ENCODE measurements at regions not wholly inside any gene's neighbourhood (a gene's known extent, or its start where the extent isn't known, plus 50 kb on each side); places are given as distances from the start of the nearest gene placed in this dataset.

DNA sequence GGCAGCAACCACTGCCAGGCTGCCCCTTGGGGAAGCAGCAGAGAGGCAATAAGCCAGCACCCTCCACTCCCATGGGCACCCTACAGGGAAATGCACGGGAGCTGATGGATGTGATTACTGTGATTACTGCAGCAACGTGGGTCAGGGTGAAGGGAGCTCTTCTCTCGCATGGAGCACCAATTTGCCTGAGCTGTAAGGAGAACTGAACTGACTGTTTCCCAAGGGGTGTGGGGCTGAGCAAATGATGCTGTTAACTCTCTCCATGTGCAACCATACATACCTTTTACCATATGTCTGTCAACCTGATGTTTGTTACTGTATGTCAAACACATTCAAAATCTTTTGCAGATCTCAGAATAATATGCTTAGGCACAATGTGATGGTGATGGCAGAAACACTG is 680.6 kb downstream of the SQOR start:
- H3K27me3 Mint-ChIP-seq, result no peaks in the 10 kb centered on the region

DNA sequence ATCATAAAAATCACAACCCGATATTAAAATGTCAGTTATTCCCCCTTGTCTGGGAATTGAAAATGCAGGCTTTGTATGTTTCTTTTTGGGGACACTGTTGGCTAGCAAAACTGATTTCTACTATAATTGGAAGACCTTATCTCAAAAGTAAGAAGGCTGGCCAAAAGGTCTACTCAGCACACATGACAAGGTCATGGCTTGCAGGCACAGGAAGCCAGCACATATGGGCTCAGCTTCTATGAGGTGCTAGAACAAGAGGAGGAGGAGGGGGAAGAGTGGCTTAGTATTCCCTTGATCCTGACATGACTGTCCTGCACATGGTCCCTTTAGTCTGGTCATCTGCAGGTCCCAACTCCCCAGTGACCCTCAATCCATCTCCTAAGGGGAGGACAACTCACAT is 681.2 kb downstream of the SQOR start:
- H3K27ac Mint-ChIP-seq, result no peak overlapping the region
- H3K4me3 Mint-ChIP-seq, result no peak overlapping the region
- no peaks in the 10 kb centered on the region for H3K36me3 Mint-ChIP-seq (ENCODE audit: low read depth)
- H3K9me3 Mint-ChIP-seq, result no peaks in the 10 kb centered on the region
- H3K27me3 Mint-ChIP-seq, result peaks cover 3% of the 10 kb centered on the region
- no peaks in the 10 kb centered on the region for H3K4me1 Mint-ChIP-seq (ENCODE audit: low read depth)

More for the DNA sequence above, 680.6 kb downstream of the SQOR start:
- Mint-ChIP-seq H3K4me3 (no peak overlapping the region), H3K4me1 (ENCODE audit: low read depth) (no peaks in the 10 kb centered on the region), H3K27ac (no peak overlapping the region), H3K9me3 (no peaks in the 10 kb centered on the region), H3K36me3 (ENCODE audit: low read depth) (no peaks in the 10 kb centered on the region)

- Mint-ChIP-seq H3K27me3 (peaks cover 3% of the 10 kb centered on the region), H3K4me1 (ENCODE audit: low read depth) (no peaks in the 10 kb centered on the region), H3K27ac (no peak overlapping the region), H3K36me3 (ENCODE audit: low read depth) (no peaks in the 10 kb centered on the region), H3K4me3 (no peak overlapping the region), H3K9me3 (no peaks in the 10 kb centered on the region)
Observed at GRCh38 chr15:46317029-46317428, 682.2 kb downstream of the SQOR start.

GRCh38 chr15:46322753-46323152 is 687.9 kb downstream of the SQOR start:
- H3K4me1 Mint-ChIP-seq (ENCODE audit: low read depth), result no peaks in the 10 kb centered on the region
- H3K27me3 Mint-ChIP-seq, result peaks cover 3% of the 10 kb centered on the region
- no peaks in the 10 kb centered on the region for H3K9me3 Mint-ChIP-seq
- no peak overlapping the region for H3K4me3 Mint-ChIP-seq
- H3K36me3 Mint-ChIP-seq (ENCODE audit: low read depth), result no peaks in the 10 kb centered on the region
- H3K27ac Mint-ChIP-seq, result no peak overlapping the region

DNA sequence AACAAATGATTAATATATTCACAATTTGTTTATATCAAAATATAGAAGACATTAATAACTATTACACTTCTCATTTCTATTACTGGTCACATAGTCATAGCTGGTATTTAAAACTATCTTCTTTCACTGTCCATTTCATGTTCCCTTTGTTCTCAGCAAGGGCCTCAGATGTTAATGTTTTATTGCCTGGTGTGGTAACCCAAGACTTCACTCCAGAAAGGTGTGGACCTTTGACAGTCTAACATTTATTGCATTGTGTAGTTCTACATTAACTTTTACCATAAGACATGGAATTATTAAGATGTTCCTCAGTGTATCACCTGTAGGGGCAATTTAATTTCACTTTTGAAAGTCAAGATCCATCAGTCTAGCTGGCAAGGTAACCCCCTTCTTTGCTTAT is 691.3 kb downstream of the SQOR start:
- no peak overlapping the region for H3K4me3 Mint-ChIP-seq
- H3K36me3 Mint-ChIP-seq (ENCODE audit: low read depth), result no peaks in the 10 kb centered on the region
- H3K27me3 Mint-ChIP-seq, result peaks cover 6% of the 10 kb centered on the region
- H3K4me1 Mint-ChIP-seq (ENCODE audit: low read depth), result no peaks in the 10 kb centered on the region
- no peak overlapping the region for H3K27ac Mint-ChIP-seq
- peaks cover 8% of the 10 kb centered on the region for H3K9me3 Mint-ChIP-seq

GRCh38 chr15:46328821-46329220 is 694.0 kb downstream of the SQOR start:
- Mint-ChIP-seq H3K9me3 (peaks cover 8% of the 10 kb centered on the region), H3K27me3 (peaks cover 6% of the 10 kb centered on the region), H3K27ac (no peak overlapping the region), H3K36me3 (ENCODE audit: low read depth) (no peaks in the 10 kb centered on the region), H3K4me3 (no peak overlapping the region), H3K4me1 (ENCODE audit: low read depth) (no peaks in the 10 kb centered on the region)

- peaks cover 6% of the 10 kb centered on the region for H3K27me3 Mint-ChIP-seq
- no peak overlapping the region for H3K27ac Mint-ChIP-seq
- H3K4me1 Mint-ChIP-seq (ENCODE audit: low read depth), result no peaks in the 10 kb centered on the region
- H3K4me3 Mint-ChIP-seq, result no peak overlapping the region
- no peaks in the 10 kb centered on the region for H3K36me3 Mint-ChIP-seq (ENCODE audit: low read depth)
- peaks cover 8% of the 10 kb centered on the region for H3K9me3 Mint-ChIP-seq
Observed at GRCh38 chr15:46329876-46330275, 695.0 kb downstream of the SQOR start.

DNA sequence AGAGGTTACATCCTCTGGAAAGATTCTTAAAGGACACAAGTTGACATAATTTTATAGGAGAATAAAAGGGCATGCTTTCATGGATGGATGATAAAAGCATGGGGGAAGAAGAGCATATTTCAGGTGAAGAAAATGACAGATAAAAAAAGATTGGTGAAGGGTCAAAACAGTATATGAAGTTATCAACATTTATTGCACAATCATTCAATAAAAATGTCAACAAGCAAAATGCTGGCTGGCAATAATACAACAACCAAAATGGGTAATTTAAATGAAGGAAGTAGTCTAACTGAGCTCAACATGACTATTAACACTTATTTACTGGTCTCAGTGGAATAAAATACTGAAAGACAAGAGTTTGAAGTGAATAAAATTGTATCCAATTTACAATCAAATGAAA is 696.7 kb downstream of the SQOR start:
- H3K9me3 Mint-ChIP-seq, result peaks cover 8% of the 10 kb centered on the region
- no peaks in the 10 kb centered on the region for H3K36me3 Mint-ChIP-seq (ENCODE audit: low read depth)
- H3K27ac Mint-ChIP-seq, result no peak overlapping the region
- no peak overlapping the region for H3K4me3 Mint-ChIP-seq
- H3K27me3 Mint-ChIP-seq, result peaks cover 6% of the 10 kb centered on the region
- no peaks in the 10 kb centered on the region for H3K4me1 Mint-ChIP-seq (ENCODE audit: low read depth)

DNA sequence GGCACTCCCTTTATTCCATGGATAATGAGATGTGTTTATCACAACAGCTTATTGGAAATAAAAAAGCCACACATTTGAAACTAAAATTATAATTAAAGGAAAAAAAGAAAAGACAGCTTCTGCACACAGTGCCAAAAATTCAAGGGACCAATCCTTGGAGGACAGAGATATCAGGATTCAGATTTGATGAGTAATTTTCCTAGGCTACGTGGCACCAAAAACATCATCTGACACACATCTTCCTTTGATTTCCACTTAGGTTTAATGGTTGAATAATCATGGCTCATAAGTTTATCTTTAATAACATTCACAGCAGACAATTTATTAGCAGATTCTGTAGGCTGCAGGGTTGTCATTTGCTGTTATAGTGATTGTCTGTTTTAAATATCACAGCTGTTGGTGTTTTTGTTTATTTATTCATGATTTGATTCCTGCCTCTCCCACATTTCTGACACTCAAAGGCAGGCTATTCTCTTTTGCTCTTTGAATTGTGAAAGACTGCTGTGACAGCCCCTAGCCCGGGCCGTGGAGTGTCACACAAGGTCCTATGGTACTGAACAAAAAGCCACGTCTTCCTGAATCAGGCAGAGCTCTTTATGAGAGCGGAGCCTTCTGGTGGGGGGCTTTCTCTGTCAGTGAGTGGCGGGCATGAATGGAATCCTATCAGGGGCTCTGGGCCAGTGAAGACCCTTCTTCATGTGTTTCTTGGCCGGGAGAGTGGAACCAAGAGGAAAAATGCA is 708.5 kb downstream of the SQOR start:
- Mint-ChIP-seq H3K9me3 (no peaks in the 10 kb centered on the region), H3K4me1 (ENCODE audit: low read depth) (no peaks in the 10 kb centered on the region), H3K36me3 (ENCODE audit: low read depth) (no peaks in the 10 kb centered on the region), H3K27ac (no peak overlapping the region), H3K4me3 (no peak overlapping the region), H3K27me3 (no peaks in the 10 kb centered on the region)

DNA sequence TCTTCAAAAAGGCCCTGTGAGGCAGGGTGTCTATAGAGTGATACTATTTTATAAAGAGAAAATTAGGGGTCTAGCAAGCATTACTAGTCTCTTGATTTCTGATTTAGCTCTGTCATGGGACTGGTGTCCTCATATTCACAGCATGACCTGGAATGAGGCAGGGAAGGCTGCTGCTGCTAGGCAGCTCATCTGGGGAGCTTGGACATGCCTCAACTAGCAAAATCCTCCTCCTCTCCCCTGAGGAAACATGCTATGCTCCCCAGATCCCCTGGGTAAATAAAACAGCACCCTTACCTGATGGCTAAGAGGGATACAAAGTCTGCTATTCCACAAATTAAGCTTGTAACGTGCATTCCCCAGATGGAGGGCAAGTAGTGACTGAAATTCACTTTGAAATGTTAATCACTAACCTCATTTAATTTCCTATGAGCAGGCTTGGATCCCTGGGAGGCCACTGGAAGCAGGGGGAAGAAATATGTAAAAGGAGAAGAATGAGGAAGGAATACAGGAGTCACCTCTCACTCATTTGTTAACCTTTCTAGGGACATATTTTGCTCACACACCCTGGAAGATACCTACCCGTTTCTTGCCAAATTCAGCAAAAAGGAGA is 709.4 kb downstream of the SQOR start:
- H3K4me1 Mint-ChIP-seq (ENCODE audit: low read depth), result no peaks in the 10 kb centered on the region

DNA sequence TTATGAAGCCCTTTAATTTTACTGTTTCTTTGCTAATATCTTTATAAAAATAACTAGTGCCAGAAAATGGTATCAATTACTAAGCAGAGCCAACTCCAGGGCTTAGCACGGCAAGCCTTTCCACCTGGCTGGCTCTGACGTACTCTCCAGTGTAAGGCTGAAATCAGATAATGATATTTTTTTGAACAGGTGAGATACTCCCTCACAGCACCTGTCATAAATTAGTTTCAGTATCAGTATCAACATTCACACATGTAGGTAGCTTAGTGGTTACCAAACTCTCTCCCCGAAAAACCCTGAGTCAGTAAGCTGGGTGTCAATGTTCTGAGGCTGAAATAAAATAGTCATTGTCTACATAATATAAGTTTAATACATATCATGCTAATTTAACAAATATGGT is 710.1 kb downstream of the SQOR start:
- Mint-ChIP-seq H3K4me1 (ENCODE audit: low read depth) (no peaks in the 10 kb centered on the region), H3K27ac (no peak overlapping the region), H3K36me3 (ENCODE audit: low read depth) (no peaks in the 10 kb centered on the region), H3K4me3 (no peak overlapping the region), H3K9me3 (no peaks in the 10 kb centered on the region), H3K27me3 (no peaks in the 10 kb centered on the region)

More for the DNA sequence above, 709.4 kb downstream of the SQOR start:
- no peak overlapping the region for H3K4me3 Mint-ChIP-seq
- no peaks in the 10 kb centered on the region for H3K27me3 Mint-ChIP-seq
- H3K36me3 Mint-ChIP-seq (ENCODE audit: low read depth), result no peaks in the 10 kb centered on the region
- H3K27ac Mint-ChIP-seq, result no peak overlapping the region
- no peaks in the 10 kb centered on the region for H3K9me3 Mint-ChIP-seq

DNA sequence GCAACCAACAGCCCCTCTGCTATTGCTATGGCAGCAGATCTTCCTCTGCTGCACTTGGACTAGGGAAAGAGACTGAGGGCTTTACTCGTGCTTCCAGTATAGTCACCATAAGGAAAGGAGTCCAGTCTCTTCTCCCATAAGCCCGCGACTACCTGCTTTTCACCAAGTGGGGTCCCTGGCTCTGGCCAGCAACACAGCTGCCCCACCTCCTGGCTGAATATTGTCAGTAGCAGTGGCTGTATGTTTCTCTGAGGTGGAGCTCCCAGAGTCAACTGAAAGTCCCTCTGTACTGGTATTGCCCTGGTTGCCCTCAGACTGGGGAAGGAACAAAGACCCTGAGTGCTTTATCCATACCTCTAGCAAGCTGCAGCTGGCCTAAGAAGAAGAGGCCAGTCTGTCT is 719.6 kb downstream of the SQOR start:
- Mint-ChIP-seq H3K4me3 (no peak overlapping the region), H3K27ac (no peak overlapping the region), H3K4me1 (ENCODE audit: low read depth) (no peaks in the 10 kb centered on the region)

GRCh38 chr15:46365572-46365971 is 730.7 kb downstream of the SQOR start:
- H3K36me3 Mint-ChIP-seq (ENCODE audit: low read depth), result no peaks in the 10 kb centered on the region
- H3K4me1 Mint-ChIP-seq (ENCODE audit: low read depth), result no peaks in the 10 kb centered on the region
- peaks cover 9% of the 10 kb centered on the region for H3K9me3 Mint-ChIP-seq
- no peaks in the 10 kb centered on the region for H3K27me3 Mint-ChIP-seq
- H3K27ac Mint-ChIP-seq, result no peak overlapping the region
- H3K4me3 Mint-ChIP-seq, result no peak overlapping the region

More for the DNA sequence above, 719.6 kb downstream of the SQOR start:
- Mint-ChIP-seq H3K27me3 (no peaks in the 10 kb centered on the region), H3K9me3 (peaks cover 13% of the 10 kb centered on the region), H3K36me3 (ENCODE audit: low read depth) (no peaks in the 10 kb centered on the region)

DNA sequence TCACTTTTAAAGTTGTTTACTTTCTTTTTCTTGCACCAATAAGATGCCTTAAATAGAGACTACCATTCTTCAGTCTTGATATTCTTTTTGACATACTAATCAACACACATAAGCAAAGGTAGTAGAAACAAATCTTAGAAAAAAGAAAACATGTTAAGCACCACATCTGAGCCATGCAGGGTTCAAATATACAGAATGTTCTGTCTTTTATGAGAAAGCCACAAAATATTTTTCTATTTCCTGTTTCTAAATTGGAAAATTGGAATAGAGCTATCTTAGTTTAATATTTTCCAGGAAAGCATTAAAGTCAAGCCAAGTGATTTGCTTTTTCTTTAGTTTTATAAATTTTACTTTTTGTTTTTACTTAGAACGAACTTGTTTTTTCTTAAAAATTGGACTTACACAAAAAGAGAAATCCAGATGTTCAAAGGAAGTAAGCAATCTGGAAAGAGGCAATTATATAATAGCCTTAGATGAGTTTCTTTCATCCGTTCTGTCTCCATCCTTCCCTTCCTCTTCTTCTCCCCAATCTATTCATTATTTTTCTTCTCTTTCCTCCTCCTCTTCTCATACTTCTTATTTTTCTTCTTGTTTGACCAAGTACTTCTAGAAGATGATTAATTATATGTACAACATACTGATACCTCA is 731.7 kb downstream of the SQOR start:
- Mint-ChIP-seq H3K4me1 (ENCODE audit: low read depth) (no peaks in the 10 kb centered on the region), H3K27ac (no peak overlapping the region), H3K36me3 (ENCODE audit: low read depth) (no peaks in the 10 kb centered on the region), H3K27me3 (no peaks in the 10 kb centered on the region), H3K4me3 (no peak overlapping the region), H3K9me3 (peaks cover 18% of the 10 kb centered on the region)

DNA sequence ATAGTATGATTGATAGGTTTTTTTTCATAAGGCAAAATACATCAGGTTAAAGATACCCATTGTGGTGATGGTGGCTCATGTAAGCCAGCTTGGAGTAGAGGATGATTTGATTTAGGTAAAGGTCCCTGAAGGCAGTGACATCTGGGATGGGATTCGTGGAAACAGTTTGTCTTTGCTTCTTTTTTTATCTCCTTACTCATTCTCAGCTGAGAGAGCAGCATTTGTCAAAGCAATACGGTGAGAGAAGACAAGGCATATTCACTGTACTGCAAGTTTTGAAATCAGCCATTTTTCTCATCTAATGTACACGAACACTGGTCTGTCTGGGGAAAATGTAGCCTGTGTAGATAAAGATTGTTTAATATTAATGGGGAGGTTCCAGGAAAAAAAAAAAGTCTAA is 749.1 kb downstream of the SQOR start:
- peaks cover 4% of the 10 kb centered on the region for H3K9me3 Mint-ChIP-seq
- no peaks in the 10 kb centered on the region for H3K36me3 Mint-ChIP-seq (ENCODE audit: low read depth)
- no peaks in the 10 kb centered on the region for H3K4me1 Mint-ChIP-seq (ENCODE audit: low read depth)
- no peak overlapping the region for H3K27ac Mint-ChIP-seq
- no peak overlapping the region for H3K4me3 Mint-ChIP-seq
- H3K27me3 Mint-ChIP-seq, result no peaks in the 10 kb centered on the region
